NCI-H748 treated with DMSO at 0.1 percent for 48 hours (cell line): ENCODE measurements at regions not wholly inside any gene's neighbourhood (a gene's known extent, or its start where the extent isn't known, plus 50 kb on each side); places are given as distances from the start of the nearest gene placed in this dataset.
"Not testable (repeated sequence)": the region's sequence is repeated elsewhere in the genome, so short reads cannot be mapped to it uniquely, and the experiment has no call there.

Experiments used
- DNase-seq: peaks from one replicate; lab custom pipeline; 2025; lab: John Stamatoyannopoulos, UW

- DNase-seq: peak; percentile 60
These were observed 123.6 kb upstream of the TNPO1 start for GRCh38 chr5:72692651-72693442.

DNA sequence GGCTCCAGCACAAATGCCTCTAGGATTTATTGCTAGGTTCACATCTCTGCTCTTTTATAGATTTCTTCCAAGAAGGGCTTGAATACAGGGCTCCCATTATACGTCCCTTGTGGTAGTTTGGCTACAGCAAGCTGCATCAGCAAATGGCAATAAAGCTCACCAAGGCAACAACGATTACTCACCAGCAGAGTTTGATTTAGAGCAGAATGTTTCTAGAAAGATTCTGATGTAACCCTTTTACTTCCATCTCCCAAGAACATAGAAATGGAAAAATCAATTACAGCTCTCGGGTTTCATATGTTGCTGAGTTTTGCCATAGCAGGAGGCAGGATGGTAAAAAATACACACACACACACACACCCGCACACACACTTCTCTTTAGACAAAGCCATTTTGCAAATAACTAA is 124.2 kb upstream of the TNPO1 start:
- DNase-seq: peak; percentile 60

DNA sequence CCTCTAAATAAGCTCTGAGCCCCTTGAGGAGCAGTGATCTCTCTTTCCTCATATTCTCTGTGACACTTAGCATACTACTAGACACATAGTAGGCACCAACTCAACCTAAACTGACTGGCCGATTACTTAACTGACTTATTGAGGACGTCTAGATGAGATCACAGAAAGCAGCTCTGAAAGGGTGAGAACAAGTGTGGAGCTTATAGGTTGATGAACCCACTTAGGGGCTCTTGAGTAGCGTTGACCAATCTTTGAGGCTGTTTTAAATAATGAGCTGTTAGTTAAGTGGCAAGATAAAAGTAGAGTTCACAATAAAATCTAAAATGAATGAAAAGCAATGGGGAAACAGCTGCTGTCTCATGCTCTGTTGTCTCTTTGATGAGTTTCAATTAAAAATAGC is 124.7 kb upstream of the TNPO1 start:
- peak; percentile 34 for DNase-seq

DNA sequence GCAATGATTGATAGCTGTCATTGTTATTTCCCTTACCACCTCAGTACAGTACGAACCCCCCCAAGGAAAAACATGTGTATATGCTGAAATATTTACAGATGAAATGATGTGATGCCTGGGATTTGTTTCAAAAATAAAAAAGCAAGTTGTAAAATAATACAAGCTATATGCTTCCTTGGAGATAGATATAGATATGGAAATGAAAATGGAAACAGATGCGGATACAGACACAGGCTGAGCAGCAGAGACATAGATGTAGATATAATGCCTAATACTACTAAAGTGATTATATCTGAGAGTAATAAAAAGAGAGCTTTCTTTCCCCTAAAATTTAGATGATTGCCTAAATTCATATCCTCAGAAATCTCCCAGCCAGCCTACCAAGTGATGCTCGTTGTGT is 127.5 kb upstream of the TNPO1 start:
- DNase-seq: no peak

- DNase-seq: no peak
These were observed 129.2 kb upstream of the TNPO1 start for GRCh38 chr5:72687288-72687687.

DNA sequence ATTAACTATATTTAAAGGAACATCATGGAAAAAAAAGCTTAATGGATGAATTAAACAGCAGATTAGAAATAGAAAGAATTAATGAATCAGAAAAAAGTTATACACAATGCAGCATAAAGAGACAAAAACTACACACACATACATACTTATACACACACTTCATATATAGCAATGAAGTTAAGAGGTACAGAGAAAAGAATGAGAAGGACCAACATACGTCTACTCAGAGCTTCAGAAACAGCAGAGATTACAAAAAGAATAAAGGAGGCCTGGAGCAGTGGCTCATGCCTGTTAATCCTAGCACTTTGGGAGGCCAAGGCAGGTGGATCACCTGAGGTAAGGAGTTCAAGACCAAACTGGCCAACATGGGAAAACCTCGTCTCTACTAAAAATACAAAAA is 133.9 kb upstream of the TNPO1 start:
- DNase-seq: no peak

GRCh38 chr5:72681781-72682180 is 134.7 kb upstream of the TNPO1 start:
- DNase-seq: no peak

GRCh38 chr5:72677447-72677846 is 139.0 kb upstream of the TNPO1 start:
- no peak for DNase-seq

DNA sequence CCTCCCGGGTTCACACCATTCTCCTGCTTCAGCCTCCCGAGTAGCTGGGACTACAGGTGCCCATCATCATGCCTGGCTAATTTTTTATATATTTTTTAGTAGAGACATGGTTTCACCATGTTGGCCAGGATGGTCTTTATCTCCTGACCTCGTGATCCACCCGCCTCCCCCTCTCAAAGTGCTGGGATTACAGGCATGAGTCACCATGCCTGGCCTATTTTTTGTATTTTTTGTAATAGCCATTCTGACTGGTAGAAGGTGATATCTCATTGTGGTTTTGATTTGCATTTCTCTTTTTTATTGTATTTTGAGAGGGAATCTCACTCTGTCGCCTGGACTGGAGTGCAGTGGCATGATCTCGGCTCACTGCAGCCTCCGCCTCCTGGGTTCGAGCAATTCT is 139.6 kb upstream of the TNPO1 start:
- DNase-seq: not testable (repeated sequence)

DNA sequence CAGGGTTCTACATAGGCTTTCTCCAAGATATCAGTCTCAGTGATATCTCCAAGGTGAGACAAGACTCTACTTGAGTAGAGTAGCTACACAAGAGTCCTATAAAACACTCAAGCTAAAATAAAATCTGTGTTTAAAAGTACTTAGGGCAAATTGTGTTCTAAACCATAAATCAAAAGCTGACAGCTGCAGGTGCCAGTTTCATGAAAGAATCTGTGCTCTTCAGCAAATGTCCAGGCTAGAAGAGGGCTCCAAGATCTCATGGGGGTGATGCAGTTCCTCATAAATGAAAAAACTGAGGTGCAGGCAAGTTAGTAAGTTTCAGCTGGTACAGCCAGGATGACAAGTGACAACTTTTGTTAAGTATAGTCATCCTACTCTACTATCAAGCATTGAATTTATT is 142.8 kb upstream of the TNPO1 start:
- no peak for DNase-seq

DNA sequence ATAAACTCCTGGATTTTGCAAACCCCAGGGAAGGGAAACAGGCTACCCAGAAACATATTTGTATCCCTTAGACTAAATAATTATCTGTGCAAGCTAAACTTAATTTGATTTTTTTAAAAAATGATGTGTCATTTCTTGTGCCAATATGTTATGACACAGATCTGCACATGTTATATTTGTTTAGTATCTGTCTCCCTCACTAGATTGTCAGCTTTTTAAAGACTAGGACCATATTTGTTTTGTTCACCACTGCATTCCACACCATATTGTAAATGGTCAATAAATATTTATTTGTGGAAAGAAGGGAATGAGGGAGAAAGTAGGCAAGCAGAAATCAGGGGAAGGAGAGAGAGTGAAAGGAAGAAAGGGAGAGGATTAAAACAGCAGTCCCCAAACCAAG is 143.3 kb upstream of the TNPO1 start:
- no peak for DNase-seq

- no peak for DNase-seq
These were observed 148.8 kb upstream of the TNPO1 start for GRCh38 chr5:72667708-72668107.

GRCh38 chr5:72662936-72663335 is 153.5 kb upstream of the TNPO1 start:
- no peak for DNase-seq

- no peak for DNase-seq
These were observed 154.2 kb upstream of the TNPO1 start for GRCh38 chr5:72662305-72662704.

- DNase-seq: peak; percentile 69
These were observed 154.2 kb upstream of the ZNF366 start for GRCh38 chr5:72661405-72661804.

DNA sequence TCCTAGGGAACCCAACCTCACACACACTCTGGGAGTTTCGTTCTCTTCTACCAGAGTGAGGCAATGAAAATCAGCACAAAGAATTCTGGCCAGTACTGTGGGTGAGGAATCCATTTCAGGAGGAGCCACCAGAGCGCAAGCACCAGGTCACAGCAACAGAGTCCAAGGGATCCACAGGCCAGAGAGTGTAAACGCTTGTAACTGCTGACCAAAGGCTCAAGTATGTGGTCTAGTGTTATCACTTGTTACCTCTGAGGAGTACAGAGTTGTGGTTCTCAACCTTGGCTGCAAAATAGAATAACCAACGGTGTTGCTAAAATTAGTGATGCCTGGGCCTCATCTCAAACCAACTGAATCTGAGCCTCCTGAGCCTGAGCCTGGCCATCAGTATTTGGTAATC is 152.5 kb upstream of the ZNF366 start:
- DNase-seq: no peak

- DNase-seq: no peak
These were observed 151.7 kb upstream of the ZNF366 start for GRCh38 chr5:72658761-72659540.

DNA sequence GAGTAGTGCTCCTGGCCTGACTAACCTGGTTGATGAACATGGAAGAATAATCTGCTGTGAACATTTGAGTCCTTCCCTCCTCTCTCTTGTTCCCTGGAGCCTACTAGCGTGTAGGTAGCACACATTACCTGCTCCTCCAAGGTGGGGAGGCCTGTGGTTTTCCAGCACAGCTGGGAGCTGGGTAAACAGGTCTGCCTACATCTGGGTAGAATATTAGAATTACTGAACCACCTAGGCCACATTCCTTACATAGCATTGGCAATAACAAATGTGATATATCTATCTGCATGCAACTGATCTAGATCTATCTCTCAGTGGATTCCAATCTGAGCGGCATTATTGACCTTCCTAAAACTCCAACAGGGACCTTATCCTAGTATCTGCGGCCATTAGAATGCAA is 151.0 kb upstream of the ZNF366 start:
- DNase-seq: no peak

GRCh38 chr5:72656756-72657513 is 149.7 kb upstream of the ZNF366 start:
- DNase-seq: no peak

DNA sequence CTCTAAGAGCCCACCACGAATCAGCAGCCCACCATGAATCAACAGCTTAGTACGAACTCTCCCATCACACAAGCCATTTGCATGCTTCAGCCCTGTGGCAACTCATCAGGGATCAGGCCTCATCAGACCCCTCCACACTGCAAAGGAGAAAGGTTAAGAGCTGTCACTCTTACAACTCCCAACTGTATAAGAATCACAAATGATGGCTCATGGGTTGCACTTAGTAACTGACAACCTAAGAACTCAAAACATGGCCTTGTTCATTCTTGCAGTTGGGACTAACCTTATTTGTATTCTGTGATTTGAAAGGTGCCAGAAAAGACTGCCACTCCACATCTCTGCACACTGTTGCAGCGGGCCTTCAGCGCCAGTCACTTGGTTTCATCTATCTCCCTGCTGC is 149.1 kb upstream of the ZNF366 start:
- no peak for DNase-seq

- no peak for DNase-seq
These were observed 147.0 kb upstream of the ZNF366 start for GRCh38 chr5:72654231-72654630.

DNA sequence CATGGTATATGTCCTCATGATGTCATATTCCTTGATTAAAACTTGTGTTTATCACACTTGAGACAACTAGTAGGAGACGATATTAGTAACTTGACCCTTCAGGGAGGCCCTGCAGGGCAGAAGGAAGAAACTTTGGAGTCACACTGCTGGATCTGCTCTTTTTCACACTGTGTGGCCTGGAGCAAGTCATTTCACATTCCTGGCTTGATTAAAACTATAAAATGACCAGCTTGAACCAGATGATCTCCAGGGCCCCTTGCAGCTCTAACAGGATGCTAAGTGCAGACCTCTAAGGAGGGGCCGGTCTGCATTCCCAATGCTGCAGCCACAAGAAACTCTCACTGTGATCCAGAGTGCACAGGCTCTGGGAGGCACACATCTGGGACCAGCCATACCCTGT is 146.4 kb upstream of the ZNF366 start:
- no peak for DNase-seq

- DNase-seq: no peak
These were observed 144.6 kb upstream of the ZNF366 start for GRCh38 chr5:72651779-72652178.
